Left kidney (tissue), 1 donor: ENCODE measurements at regions not wholly inside any gene's neighbourhood (a gene's known extent, or its start where the extent isn't known, plus 50 kb on each side); places are given as distances from the start of the nearest gene placed in this dataset.

Experiments used
- DNase-seq: peaks from one replicate; pipeline ENCODE4 v3.0.0-alpha.2; 2013

GRCh38 chr1:209404577-209404976 is 178.9 kb upstream of the CAMK1G start:
- DNase-seq, result no peak

GRCh38 chr1:209405183-209405814 is 178.2 kb upstream of the CAMK1G start:
- DNase-seq, result no peak

GRCh38 chr1:209406168-209406567 is 177.3 kb upstream of the CAMK1G start:
- no peak for DNase-seq

- no peak for DNase-seq
Measured at GRCh38 chr1:209406595-209406994, 176.9 kb upstream of the CAMK1G start.

GRCh38 chr1:209409780-209410179 is 173.7 kb upstream of the CAMK1G start:
- no peak for DNase-seq

GRCh38 chr1:209411491-209411929 is 172.0 kb upstream of the CAMK1G start:
- DNase-seq, result no peak

- DNase-seq, result no peak
Measured at GRCh38 chr1:209412036-209412435, 171.5 kb upstream of the CAMK1G start.

- no peak for DNase-seq
Measured at GRCh38 chr1:209412566-209412965, 170.9 kb upstream of the CAMK1G start.

GRCh38 chr1:209413062-209413461 is 170.5 kb upstream of the CAMK1G start:
- no peak for DNase-seq

- no peak for DNase-seq
Measured at GRCh38 chr1:209414803-209415329, 168.6 kb upstream of the CAMK1G start.

GRCh38 chr1:209416039-209416438 is 167.5 kb upstream of the CAMK1G start:
- DNase-seq, result no peak

- DNase-seq, result no peak
Measured at GRCh38 chr1:209416716-209417115, 166.8 kb upstream of the CAMK1G start.

GRCh38 chr1:209417761-209418160 is 165.8 kb upstream of the CAMK1G start:
- DNase-seq, result no peak

GRCh38 chr1:209420276-209420675 is 163.2 kb upstream of the CAMK1G start:
- DNase-seq, result no peak

GRCh38 chr1:209421186-209421585 is 162.3 kb upstream of the CAMK1G start:
- DNase-seq, result no peak

GRCh38 chr1:209421978-209422680 is 161.4 kb upstream of the CAMK1G start:
- no peak for DNase-seq

GRCh38 chr1:209425959-209426358 is 157.6 kb upstream of the CAMK1G start:
- DNase-seq, result no peak

GRCh38 chr1:209427277-209427676 is 156.2 kb upstream of the CAMK1G start:
- DNase-seq, result no peak

GRCh38 chr1:209427811-209428210 is 155.7 kb upstream of the CAMK1G start:
- DNase-seq, result no peak

- DNase-seq, result peak; percentile 27
Measured at GRCh38 chr1:209428241-209428921, 155.1 kb upstream of the CAMK1G start.

GRCh38 chr1:209429611-209430010 is 153.9 kb upstream of the CAMK1G start:
- no peak for DNase-seq

- DNase-seq, result no peak
Measured at GRCh38 chr1:209430107-209430506, 153.4 kb upstream of the CAMK1G start.

- DNase-seq, result no peak
Measured at GRCh38 chr1:209430821-209431259, 152.7 kb upstream of the CAMK1G start.
